ENCODE measurements at regions not wholly inside any gene's neighbourhood (a gene's known extent, or its start where the extent isn't known, plus 50 kb on each side); places are given as distances from the start of the nearest gene placed in this dataset.
"Not testable (repeated sequence)": the region's sequence is repeated elsewhere in the genome, so short reads cannot be mapped to it uniquely, and the experiment has no call there.

- H3K4me2 ChIP-seq; H3K4me1 ChIP-seq; ATAC-seq; FAIRE-seq; CTCF ChIA-PET; H3K9me3 ChIP-seq; POLR2A ChIA-PET; H3K4me3 ChIP-seq; H3K27ac ChIP-seq; DNase-seq (ENCODE audit: low read depth in 1 of 2, low spot score in 1 of 2): not testable (repeated sequence)
- WGBS (ENCODE audit: missing lambda C conversion rate), result 27% methylated on average over 5 of the region's 7 CpGs
Observed at GRCh38 chr9:138203304-138203703, 325.7 kb downstream of the CACNA1B start.

- ATAC-seq; DNase-seq (ENCODE audit: low read depth in 1 of 2, low spot score in 1 of 2); H3K4me2 ChIP-seq; POLR2A ChIA-PET; H3K9me3 ChIP-seq; H3K27ac ChIP-seq; H3K4me1 ChIP-seq; CTCF ChIA-PET; FAIRE-seq; H3K4me3 ChIP-seq: not testable (repeated sequence)
- 48% methylated on average over 9 of the region's 9 CpGs for WGBS (ENCODE audit: missing lambda C conversion rate)
Observed at GRCh38 chr9:138203872-138204271, 326.3 kb downstream of the CACNA1B start.

GRCh38 chr9:138206108-138206507 is 328.5 kb downstream of the CACNA1B start:
- H3K4me1 ChIP-seq; DNase-seq (ENCODE audit: low read depth in 1 of 2, low spot score in 1 of 2); ATAC-seq; H3K4me2 ChIP-seq; H3K9me3 ChIP-seq; H3K4me3 ChIP-seq; CTCF ChIA-PET; H3K27ac ChIP-seq; FAIRE-seq; POLR2A ChIA-PET: not testable (repeated sequence)
- WGBS (ENCODE audit: missing lambda C conversion rate), result 27% methylated on average over 4 of the region's 4 CpGs

- H3K4me1 ChIP-seq; H3K4me3 ChIP-seq; H3K9me3 ChIP-seq; H3K4me2 ChIP-seq; POLR2A ChIA-PET; FAIRE-seq; H3K27ac ChIP-seq; DNase-seq (ENCODE audit: low read depth in 1 of 2, low spot score in 1 of 2); ATAC-seq; CTCF ChIA-PET: not testable (repeated sequence)
- 58% methylated on average over 19 of the region's 19 CpGs for WGBS (ENCODE audit: missing lambda C conversion rate)
Observed at GRCh38 chr9:138207300-138208179, 330.0 kb downstream of the CACNA1B start.

GRCh38 chr9:138209071-138209644 is 331.6 kb downstream of the CACNA1B start:
- POLR2A ChIA-PET, FAIRE-seq: not testable (repeated sequence)

GRCh38 chr9:138210388-138210986 is 332.9 kb downstream of the CACNA1B start:
- FAIRE-seq; H3K27ac ChIP-seq; H3K4me3 ChIP-seq; H3K9me3 ChIP-seq; DNase-seq (ENCODE audit: low read depth in 1 of 2, low spot score in 1 of 2); POLR2A ChIA-PET; ATAC-seq; H3K4me1 ChIP-seq; H3K4me2 ChIP-seq: not testable (repeated sequence)
- CTCF ChIA-PET, result interaction anchor here (0.5 kb wide), 1 partner anchor 829 kb away, joined by 4 read pairs; no protein-coding TSS in a partner anchor
- WGBS (ENCODE audit: missing lambda C conversion rate), result 54% methylated on average over 6 of the region's 7 CpGs

More at GRCh38 chr9:138209071-138209644, 331.6 kb downstream of the CACNA1B start:
- H3K4me3 ChIP-seq; DNase-seq (ENCODE audit: low read depth in 1 of 2, low spot score in 1 of 2); ATAC-seq; H3K4me2 ChIP-seq; H3K9me3 ChIP-seq; H3K27ac ChIP-seq; H3K4me1 ChIP-seq; CTCF ChIA-PET: not testable (repeated sequence)
- WGBS (ENCODE audit: missing lambda C conversion rate), result 28% methylated on average over 3 of the region's 8 CpGs

GRCh38 chr9:138211070-138211469 is 333.5 kb downstream of the CACNA1B start:
- ATAC-seq, result not testable (repeated sequence)

More at GRCh38 chr9:138211070-138211469, 333.5 kb downstream of the CACNA1B start:
- H3K4me2 ChIP-seq; H3K4me1 ChIP-seq; H3K27ac ChIP-seq; POLR2A ChIA-PET; FAIRE-seq; H3K4me3 ChIP-seq; DNase-seq (ENCODE audit: low read depth in 1 of 2, low spot score in 1 of 2); CTCF ChIA-PET; H3K9me3 ChIP-seq: not testable (repeated sequence)
- WGBS (ENCODE audit: missing lambda C conversion rate), result 0% methylated on average over 1 of the region's 4 CpGs

All from A549 (cell line).